22Rv1 (cell line): ENCODE measurements at regions not wholly inside any gene's neighbourhood (a gene's known extent, or its start where the extent isn't known, plus 50 kb on each side); places are given as distances from the start of the nearest gene placed in this dataset.
A peak's percentile ranks its signal among the peaks of the same experiment; 100 is the strongest.

Experiments
- H3K27ac ChIP-seq: fragments of 450-650 bp; 2 replicates; pipeline ENCODE4 v1.5.1; 2017
- CTCF ChIP-seq: fragments of 450-650 bp; IDR thresholded peaks from 2 replicates; pipeline ENCODE4 v1.5.1; 2017; ENCODE audit warnings: mild to moderate bottlenecking
- ZFX ChIP-seq: fragments of 450-650 bp; IDR thresholded peaks from 2 replicates; pipeline ENCODE4 v1.6.1; 2017; ENCODE audit warnings: antibody characterized with exemption, borderline replicate concordance

GRCh38 chr4:60737858-60738257, 462.3 kb upstream of the ADGRL3 start:
- TF ChIP-seq CTCF: no peak
- H3K27ac ChIP-seq: no peak overlapping the region

DNA sequence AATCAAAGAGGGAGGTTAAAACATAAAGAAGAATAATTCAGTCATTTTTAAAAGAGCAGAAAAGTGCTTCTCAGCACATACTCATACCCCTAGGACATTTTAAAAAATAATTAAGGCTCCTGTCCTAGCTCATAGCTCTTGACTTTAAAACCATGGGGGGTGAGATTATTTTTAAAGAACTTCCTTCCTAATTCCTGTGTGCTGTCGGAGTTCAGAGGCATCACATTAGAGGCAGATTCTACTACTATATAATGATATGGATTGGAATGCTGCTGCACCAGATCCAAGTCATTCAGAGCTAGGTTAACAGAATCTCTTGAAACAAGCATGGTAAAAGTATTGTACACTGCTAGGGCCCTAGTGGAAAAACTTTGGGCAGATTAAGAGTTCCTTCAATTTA, 456.5 kb upstream of the ADGRL3 start:
- no peak for TF ChIP-seq CTCF
- TF ChIP-seq ZFX: no peak
- no peak overlapping the region for H3K27ac ChIP-seq

- TF ChIP-seq CTCF (no peak), ZFX (no peak)
- no peak overlapping the region for H3K27ac ChIP-seq
Observed at GRCh38 chr4:60744767-60745166, 455.4 kb upstream of the ADGRL3 start.

DNA sequence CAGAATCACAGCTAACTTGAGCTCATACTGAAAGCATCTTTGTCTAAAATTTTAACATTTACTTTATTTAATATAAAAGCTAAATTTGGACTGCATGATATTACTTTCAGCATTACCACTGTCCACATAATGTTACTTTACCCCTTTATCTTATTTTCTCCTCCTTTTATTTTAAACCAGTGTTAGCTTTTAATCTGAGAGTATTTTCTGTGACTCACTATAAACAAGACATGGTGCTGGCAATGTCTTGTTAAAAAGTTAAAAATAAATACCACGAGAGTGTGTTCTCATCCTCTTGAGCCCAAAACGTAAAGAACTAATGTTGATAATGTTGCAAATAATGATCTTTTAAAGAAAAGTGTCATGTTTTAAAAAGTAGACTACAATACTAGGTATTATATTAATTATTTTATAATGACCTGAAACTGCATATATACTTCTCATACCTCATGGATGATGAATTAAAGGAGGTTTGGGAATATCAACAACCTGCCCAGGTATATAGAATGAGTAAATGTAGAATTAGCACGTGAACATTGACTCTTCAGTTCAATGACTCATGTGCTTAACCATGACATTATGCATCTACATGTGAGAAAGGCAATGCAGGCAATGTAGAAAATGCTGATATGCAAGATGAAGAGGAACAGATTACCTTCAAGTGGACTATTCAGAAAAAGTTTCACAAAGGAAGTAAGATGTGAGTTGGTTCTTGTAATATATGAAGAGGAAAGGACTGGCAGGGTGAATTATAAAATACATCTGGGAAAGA, 454.1 kb upstream of the ADGRL3 start:
- no peak for TF ChIP-seq ZFX
- no peak for TF ChIP-seq CTCF
- no peak overlapping the region for H3K27ac ChIP-seq

DNA sequence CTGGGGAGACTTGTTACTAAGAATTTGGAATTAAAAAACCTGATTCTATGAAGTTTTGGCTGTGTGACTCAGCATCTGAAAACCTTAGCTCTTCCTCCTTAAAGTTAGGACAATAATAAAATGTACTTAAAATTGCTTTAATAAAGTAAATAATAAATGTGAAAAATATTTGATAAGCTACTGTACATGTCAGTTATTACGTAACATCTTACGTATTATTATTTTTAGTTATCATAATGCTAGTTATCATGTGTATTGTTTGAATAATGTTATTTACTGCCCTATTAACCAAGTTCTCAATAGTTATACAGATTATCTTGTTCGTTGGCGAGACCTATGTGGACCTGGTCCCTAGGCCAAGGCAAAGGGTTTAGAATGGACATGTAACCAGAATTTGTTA, 449.2 kb upstream of the ADGRL3 start:
- no peak for TF ChIP-seq ZFX
- no peak for TF ChIP-seq CTCF
- no peak overlapping the region for H3K27ac ChIP-seq

DNA sequence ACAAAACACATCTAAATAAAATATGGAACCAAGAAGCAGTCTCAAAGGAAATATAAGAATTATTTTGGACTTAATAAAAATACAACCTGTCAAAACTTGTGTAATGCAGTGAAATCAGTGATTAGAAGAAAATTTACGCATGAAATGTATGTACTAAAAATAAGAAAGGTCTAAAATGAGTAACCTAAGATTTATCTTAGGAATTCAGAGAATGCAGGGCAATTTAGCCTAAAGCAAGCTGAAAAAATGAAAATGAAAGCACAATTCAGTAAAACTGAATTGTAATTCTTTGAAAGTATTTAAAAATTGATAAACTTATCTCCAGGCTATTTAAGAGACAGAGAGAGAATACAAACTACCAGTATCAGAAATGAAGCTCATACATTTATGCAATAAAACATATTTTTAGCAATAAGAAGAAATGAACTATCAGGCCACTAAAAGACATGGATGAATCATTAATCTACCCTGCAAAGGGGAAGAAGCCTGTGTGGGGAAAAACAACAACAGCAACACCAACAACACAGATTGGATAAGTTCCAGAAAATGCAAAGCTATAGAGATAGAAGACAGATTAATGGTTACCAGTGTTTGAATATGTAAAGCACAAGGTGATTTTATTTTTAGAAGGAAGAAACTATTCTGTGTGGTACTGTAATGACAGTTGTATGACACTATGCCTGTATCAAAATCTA, 442.0 kb upstream of the ADGRL3 start:
- TF ChIP-seq CTCF: no peak
- TF ChIP-seq ZFX: no peak
- no peak overlapping the region for H3K27ac ChIP-seq

GRCh38 chr4:60759518-60760245, 440.4 kb upstream of the ADGRL3 start:
- no peak for TF ChIP-seq ZFX
- TF ChIP-seq CTCF: peak; percentile 44
- no peak overlapping the region for H3K27ac ChIP-seq
